Testis (tissue), 2 donors: ENCODE measurements at regions not wholly inside any gene's neighbourhood (a gene's known extent, or its start where the extent isn't known, plus 50 kb on each side); places are given as distances from the start of the nearest gene placed in this dataset.

Experiments used
- DNase-seq: peaks from one replicate; pipeline ENCODE4 v3.0.0-alpha.2; 2019
- H3K27ac ChIP-seq, 2 donors: fragments of 200-600 bp; sonication (generic); one replicate each; pipeline ENCODE4 v1.5.1; 2019
- H3K27me3 ChIP-seq: fragments of 200-600 bp; sonication (generic); one replicate; pipeline ENCODE4 v1.5.1; 2019
- H3K36me3 ChIP-seq: fragments of 200-600 bp; sonication (generic); one replicate; pipeline ENCODE4 v1.5.1; 2017; ENCODE audit warnings: low read depth; ENCODE audit errors: missing control alignments
- H3K4me1 ChIP-seq: fragments of 200-600 bp; sonication (generic); one replicate; pipeline ENCODE4 v1.5.1; 2019
- H3K4me3 ChIP-seq, 2 donors: fragments of 200-600 bp; sonication (generic); one replicate each; pipeline ENCODE4 v1.5.1; 2017 to 2019
- H3K9me3 ChIP-seq: fragments of 200-600 bp; sonication (generic); one replicate; pipeline ENCODE4 v1.5.1; 2017
- POLR2A ChIP-seq: fragments of 450-650 bp; IDR thresholded peaks from one replicate; pipeline ENCODE4 v1.6.1; 2017; ENCODE audit warnings: antibody characterized with exemption, mild to moderate bottlenecking, moderate library complexity
- WGBS, 2 donors: methylation state at CpG; one replicate each; pipeline ENCODE4 v1.1.5; 2018; 5-methylcytosine and 5-hydroxymethylcytosine counted together
- intact Hi-C: fragments of 100-400 bp; cut with DNase I; formaldehyde crosslinking; loops from one replicate; pipeline ENCODE4 v1.15.1; 2023; ENCODE audit warnings: low total_unique reads
- TF ChIP-seq, protein P1 (sequence below), 3 experiments: fragments of 450-650 bp in 2 of 3; fragments of 200-600 bp in 1 of 3; sonication (generic) in 1 of 3; IDR thresholded peaks; one replicate each; pipeline ENCODE4 v1.5.1; 2016 to 2019; ENCODE audit warnings: antibody characterized with exemption in 3 of 3, mild to moderate bottlenecking in 2 of 3, moderate library complexity in 1 of 3

DNA sequence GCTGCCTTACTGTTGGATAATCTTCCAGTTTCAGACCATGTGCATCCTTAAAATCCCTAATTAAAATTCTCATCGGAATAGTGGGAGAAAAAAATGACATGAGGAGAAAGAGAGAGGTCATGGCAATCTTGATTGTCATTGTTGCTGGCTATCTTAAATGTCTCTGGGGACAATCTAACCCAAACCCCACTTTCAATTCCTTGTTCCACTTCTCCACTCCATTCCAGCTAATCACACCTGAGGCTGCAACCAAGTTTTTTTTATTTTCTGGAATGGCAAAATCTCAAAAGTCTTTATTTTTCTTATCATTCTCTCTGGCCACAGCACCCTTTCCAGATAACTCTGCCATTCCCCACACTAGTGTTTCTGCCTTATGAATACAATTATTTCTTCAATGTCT, 171.9 kb upstream of the RASA1 start:
- H3K36me3 ChIP-seq = no peaks in the 10 kb centered on the region
- intact Hi-C loops = no loop called here
- H3K4me1 ChIP-seq = no peaks in the 10 kb centered on the region
- TF ChIP-seq POLR2A = no peak
- TF ChIP-seq, protein P1, sequence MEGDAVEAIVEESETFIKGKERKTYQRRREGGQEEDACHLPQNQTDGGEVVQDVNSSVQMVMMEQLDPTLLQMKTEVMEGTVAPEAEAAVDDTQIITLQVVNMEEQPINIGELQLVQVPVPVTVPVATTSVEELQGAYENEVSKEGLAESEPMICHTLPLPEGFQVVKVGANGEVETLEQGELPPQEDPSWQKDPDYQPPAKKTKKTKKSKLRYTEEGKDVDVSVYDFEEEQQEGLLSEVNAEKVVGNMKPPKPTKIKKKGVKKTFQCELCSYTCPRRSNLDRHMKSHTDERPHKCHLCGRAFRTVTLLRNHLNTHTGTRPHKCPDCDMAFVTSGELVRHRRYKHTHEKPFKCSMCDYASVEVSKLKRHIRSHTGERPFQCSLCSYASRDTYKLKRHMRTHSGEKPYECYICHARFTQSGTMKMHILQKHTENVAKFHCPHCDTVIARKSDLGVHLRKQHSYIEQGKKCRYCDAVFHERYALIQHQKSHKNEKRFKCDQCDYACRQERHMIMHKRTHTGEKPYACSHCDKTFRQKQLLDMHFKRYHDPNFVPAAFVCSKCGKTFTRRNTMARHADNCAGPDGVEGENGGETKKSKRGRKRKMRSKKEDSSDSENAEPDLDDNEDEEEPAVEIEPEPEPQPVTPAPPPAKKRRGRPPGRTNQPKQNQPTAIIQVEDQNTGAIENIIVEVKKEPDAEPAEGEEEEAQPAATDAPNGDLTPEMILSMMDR (IDR thresholded peaks at IDR 0.05) = no peak
- no peaks in the 10 kb centered on the region for H3K9me3 ChIP-seq
- no peak overlapping the region for H3K4me3 ChIP-seq
- H3K27me3 ChIP-seq = no peaks in the 10 kb centered on the region
- no peak overlapping the region for H3K27ac ChIP-seq
- DNase-seq = no peak
- WGBS, 2 donors = 54 to 58% methylated on average over 1 of the region's 1 CpG

DNA sequence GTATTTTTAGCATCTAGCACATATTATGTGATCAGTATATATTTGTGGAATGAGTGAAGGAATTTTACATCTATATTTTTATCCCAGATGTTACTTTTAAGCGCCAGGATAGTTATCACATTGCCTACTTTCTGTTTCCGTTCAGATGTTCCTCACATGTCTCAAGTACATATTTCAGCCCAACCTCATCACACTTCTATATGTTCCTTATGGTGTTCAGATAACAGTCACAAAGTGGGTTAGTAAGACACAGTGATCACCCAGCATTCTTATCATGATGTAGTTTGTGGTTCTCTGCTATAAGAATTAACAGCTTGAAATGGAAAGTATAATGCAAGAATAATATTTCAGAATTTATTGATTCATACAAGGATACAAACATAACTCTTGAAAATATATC, 170.0 kb upstream of the RASA1 start:
- 80 to 84% methylated on average over 2 of the region's 2 CpGs for WGBS, 2 donors
- no peaks in the 10 kb centered on the region for H3K27me3 ChIP-seq
- H3K27ac ChIP-seq = no peak overlapping the region
- H3K9me3 ChIP-seq = no peaks in the 10 kb centered on the region
- no peak overlapping the region for H3K4me3 ChIP-seq
- intact Hi-C loops = no loop called here
- H3K4me1 ChIP-seq = no peaks in the 10 kb centered on the region
- no peaks in the 10 kb centered on the region for H3K36me3 ChIP-seq
- TF ChIP-seq, protein P1 (IDR thresholded peaks at IDR 0.05) = no peak
- TF ChIP-seq POLR2A = no peak
- DNase-seq = no peak

DNA sequence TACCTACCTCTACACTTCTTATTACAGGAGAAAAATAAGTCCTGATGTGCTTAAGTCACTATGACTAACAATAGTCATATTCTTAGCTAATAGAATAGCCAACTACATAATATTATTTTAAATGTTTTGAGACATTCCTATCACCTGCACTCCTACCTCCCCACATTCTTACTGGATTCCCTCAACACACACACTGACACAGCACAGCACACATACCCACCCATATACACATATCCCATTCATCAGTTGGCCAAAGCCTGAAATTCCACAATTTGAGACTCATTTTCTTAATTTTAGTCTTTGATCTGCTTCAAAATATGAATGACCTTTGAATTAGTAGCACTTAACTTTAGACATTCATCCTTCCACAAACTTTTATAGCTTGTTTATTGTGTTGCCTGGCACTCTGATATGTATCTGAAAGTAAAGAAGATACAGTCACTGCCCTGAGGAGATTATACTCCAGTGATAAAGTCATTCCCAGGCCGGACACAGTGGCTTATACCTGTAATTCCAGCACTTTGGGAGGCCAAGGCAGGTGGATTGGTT, 168.3 kb upstream of the RASA1 start:
- TF ChIP-seq POLR2A = no peak
- Histone ChIP-seq H3K27me3 (no peaks in the 10 kb centered on the region), H3K9me3 (no peaks in the 10 kb centered on the region), H3K4me1 (no peaks in the 10 kb centered on the region), H3K36me3 (no peaks in the 10 kb centered on the region), H3K27ac (no peak overlapping the region), H3K4me3 (no peak overlapping the region)
- no peak for DNase-seq
- WGBS, 2 donors = 56 to 69% methylated on average over 1 of the region's 1 CpG
- intact Hi-C loops = no loop called here

DNA sequence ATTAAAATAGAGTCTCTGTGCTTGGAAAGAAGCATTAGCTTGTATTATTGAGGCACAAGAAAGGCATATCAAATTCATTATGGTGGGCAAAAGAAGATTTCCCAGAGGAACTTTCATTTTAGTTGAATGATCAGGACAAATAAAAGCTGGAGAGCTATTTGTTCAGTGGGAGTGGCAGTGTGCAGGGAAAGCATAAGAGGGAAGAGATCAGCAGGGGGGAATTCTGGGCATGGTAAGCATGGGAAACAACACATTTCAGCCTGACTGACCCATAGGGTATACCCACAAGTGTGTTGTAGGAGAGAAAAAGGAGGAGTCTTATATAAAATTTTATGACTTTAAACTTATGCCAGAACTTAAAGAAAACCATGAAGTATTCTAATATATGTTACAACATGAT, 167.7 kb upstream of the RASA1 start:
- no peak overlapping the region for H3K27ac ChIP-seq
- no peak overlapping the region for H3K4me3 ChIP-seq
- H3K9me3 ChIP-seq = no peaks in the 10 kb centered on the region
- no peaks in the 10 kb centered on the region for H3K36me3 ChIP-seq
- intact Hi-C loops = no loop called here
- H3K27me3 ChIP-seq = no peaks in the 10 kb centered on the region
- no peak for TF ChIP-seq POLR2A
- TF ChIP-seq, protein P1 (IDR thresholded peaks at IDR 0.05) = no peak
- H3K4me1 ChIP-seq = no peaks in the 10 kb centered on the region
- no peak for DNase-seq

DNA sequence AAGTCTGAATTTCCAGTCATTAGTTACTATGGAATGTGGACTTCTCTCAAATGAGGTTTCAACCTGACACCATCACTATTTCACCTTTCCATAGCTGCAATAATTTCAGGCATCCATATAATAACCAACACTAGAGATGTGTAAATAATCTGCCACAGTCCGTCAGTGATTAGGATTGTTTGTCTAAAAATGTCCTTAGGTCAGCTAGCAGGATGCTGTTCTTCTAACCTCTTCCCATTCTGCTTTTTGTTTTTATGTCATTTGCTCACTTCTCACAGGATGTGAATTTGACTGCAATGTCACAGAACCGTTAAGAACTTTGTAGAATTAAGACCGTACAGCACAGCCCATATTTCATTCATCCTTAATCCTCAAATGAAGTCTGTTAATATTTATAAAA, 166.4 kb upstream of the RASA1 start:
- Histone ChIP-seq H3K4me1 (no peaks in the 10 kb centered on the region), H3K27ac (no peak overlapping the region), H3K27me3 (no peaks in the 10 kb centered on the region), H3K9me3 (no peaks in the 10 kb centered on the region), H3K36me3 (no peaks in the 10 kb centered on the region), H3K4me3 (no peak overlapping the region)
- intact Hi-C loops = no loop called here
- no peak for TF ChIP-seq POLR2A
- TF ChIP-seq, protein P1 (IDR thresholded peaks at IDR 0.05) = no peak
- no peak for DNase-seq
- WGBS, 2 donors = 50 to 63% methylated on average over 3 of the region's 3 CpGs
